Mesenchymal stem cell (in vitro differentiated cells and primary cell): ENCODE measurements at regions not wholly inside any gene's neighbourhood (a gene's known extent, or its start where the extent isn't known, plus 50 kb on each side); places are given as distances from the start of the nearest gene placed in this dataset.
A peak's percentile ranks its signal among the peaks of the same experiment; 100 is the strongest.

Experiments used
- DNase-seq: peaks from one replicate; pipeline ENCODE4 v3.0.0-alpha.2; 2013
- H2AFZ ChIP-seq: one replicate; pipeline ENCODE4 v1.6.1; 2013; ENCODE audit warnings: low read depth, mild to moderate bottlenecking, control low read depth, inconsistent platforms, low read length, moderate library complexity
- H2AK5ac ChIP-seq: 2 replicates; pipeline ENCODE4 v1.6.1; 2013; ENCODE audit warnings: low read length, moderate library complexity, mild to moderate bottlenecking, inconsistent platforms; ENCODE audit not compliant: severe bottlenecking
- H2BK120ac ChIP-seq: one replicate; pipeline ENCODE4 v1.6.1; 2013; ENCODE audit warnings: low read depth, mild to moderate bottlenecking, inconsistent platforms, low read length, moderate library complexity
- H2BK12ac ChIP-seq, 2 experiments: one replicate each; pipeline ENCODE4 v1.6.1; 2013; ENCODE audit warnings: inconsistent platforms in 2 of 2, low read length in 2 of 2, mild to moderate bottlenecking in 2 of 2, moderate library complexity in 2 of 2, control low read depth in 1 of 2
- H2BK15ac ChIP-seq: one replicate; pipeline ENCODE4 v1.6.1; 2013; ENCODE audit warnings: mild to moderate bottlenecking, low read depth, inconsistent platforms; ENCODE audit not compliant: poor library complexity, severe bottlenecking
- H2BK5ac ChIP-seq: 2 replicates; pipeline ENCODE4 v1.6.1; 2013; ENCODE audit warnings: low read depth, mild to moderate bottlenecking, low read length, control low read depth, inconsistent platforms; ENCODE audit not compliant: poor library complexity, severe bottlenecking
- H3K14ac ChIP-seq, 2 experiments: one replicate each; pipeline ENCODE4 v1.6.1; 2013; ENCODE audit warnings: inconsistent platforms in 2 of 2, low read length in 2 of 2, control low read depth in 1 of 2, mild to moderate bottlenecking in 1 of 2, moderate library complexity in 1 of 2
- H3K18ac ChIP-seq, 2 experiments: one replicate each; pipeline ENCODE4 v1.6.1; 2013; ENCODE audit warnings: inconsistent platforms in 2 of 2, low read length in 2 of 2, control low read depth in 1 of 2, low read depth in 1 of 2, mild to moderate bottlenecking in 1 of 2
- H3K23ac ChIP-seq, 2 experiments: one replicate each; pipeline ENCODE4 v1.6.1; 2013; ENCODE audit warnings: inconsistent platforms in 2 of 2, low read length in 2 of 2, mild to moderate bottlenecking in 2 of 2, moderate library complexity in 2 of 2, control low read depth in 1 of 2
- H3K27ac ChIP-seq: 2 replicates; pipeline ENCODE4 v1.5.1; 2013; ENCODE audit warnings: mild to moderate bottlenecking, moderate library complexity, low read length, control low read depth, inconsistent platforms; ENCODE audit not compliant: poor library complexity, severe bottlenecking
- H3K27me3 ChIP-seq, 2 experiments: 2 replicates each; pipeline versions ENCODE4 v1.6.1 to v1.7.0; 2013; ENCODE audit warnings: low read length in 2 of 2, mild to moderate bottlenecking in 2 of 2, moderate library complexity in 2 of 2, control low read depth in 1 of 2, inconsistent platforms in 1 of 2; ENCODE audit not compliant: control insufficient read depth in 1 of 2, insufficient read depth in 1 of 2
- H3K36me3 ChIP-seq, 2 experiments: 2 replicates each; pipeline versions ENCODE4 v1.6.1 to v1.7.0; 2013; ENCODE audit warnings: low read length in 2 of 2, control low read depth in 1 of 2, inconsistent platforms in 1 of 2, low read depth in 1 of 2, mild to moderate bottlenecking in 1 of 2; ENCODE audit not compliant: insufficient read depth in 2 of 2, control insufficient read depth in 1 of 2
- H3K4ac ChIP-seq, 2 experiments: one replicate each; pipeline ENCODE4 v1.6.1; 2013; ENCODE audit warnings: inconsistent platforms in 2 of 2, low read length in 2 of 2, mild to moderate bottlenecking in 2 of 2, moderate library complexity in 2 of 2, control low read depth in 1 of 2, low read depth in 1 of 2
- H3K4me1 ChIP-seq: 2 replicates; pipeline ENCODE4 v1.6.1; 2013; ENCODE audit warnings: low read depth, low read length, control low read depth; ENCODE audit not compliant: control insufficient read depth, insufficient read depth
- H3K4me2 ChIP-seq: 2 replicates; pipeline ENCODE4 v1.6.1; 2013; ENCODE audit warnings: low read length, mild to moderate bottlenecking, inconsistent platforms; ENCODE audit not compliant: poor library complexity, severe bottlenecking
- H3K4me3 ChIP-seq, 2 experiments: 2 replicates each; pipeline versions ENCODE4 v1.5.1 to v1.7.0; 2013; ENCODE audit warnings: low read length in 2 of 2, mild to moderate bottlenecking in 2 of 2, control low read depth in 1 of 2, low read depth in 1 of 2; ENCODE audit not compliant: insufficient read depth in 1 of 2
- H3K79me1 ChIP-seq: replicated peaks from 2 replicates; pipeline ENCODE4 v1.6.1; 2013; ENCODE audit warnings: mild to moderate bottlenecking, control low read depth, low read length, inconsistent platforms; ENCODE audit not compliant: poor library complexity, severe bottlenecking
- H3K9ac ChIP-seq: 2 replicates; pipeline ENCODE4 v1.7.0; 2013; ENCODE audit warnings: mild to moderate bottlenecking, low read length, moderate library complexity
- H3K9me3 ChIP-seq: 2 replicates; pipeline ENCODE4 v1.7.0; 2013; ENCODE audit warnings: mild to moderate bottlenecking, low read length; ENCODE audit not compliant: control insufficient read depth
- H4K8ac ChIP-seq: one replicate; pipeline ENCODE4 v1.6.1; 2013; ENCODE audit warnings: inconsistent platforms, mild to moderate bottlenecking, low read length, moderate library complexity
- H4K91ac ChIP-seq: one replicate; pipeline ENCODE4 v1.6.1; 2013; ENCODE audit warnings: mild to moderate bottlenecking, low read length, inconsistent platforms
- WGBS: methylation state at CpG from one replicate; pipeline ENCODE4 v1.1.7; 2013; ENCODE audit warnings: mixed read lengths; 5-methylcytosine and 5-hydroxymethylcytosine counted together

DNA sequence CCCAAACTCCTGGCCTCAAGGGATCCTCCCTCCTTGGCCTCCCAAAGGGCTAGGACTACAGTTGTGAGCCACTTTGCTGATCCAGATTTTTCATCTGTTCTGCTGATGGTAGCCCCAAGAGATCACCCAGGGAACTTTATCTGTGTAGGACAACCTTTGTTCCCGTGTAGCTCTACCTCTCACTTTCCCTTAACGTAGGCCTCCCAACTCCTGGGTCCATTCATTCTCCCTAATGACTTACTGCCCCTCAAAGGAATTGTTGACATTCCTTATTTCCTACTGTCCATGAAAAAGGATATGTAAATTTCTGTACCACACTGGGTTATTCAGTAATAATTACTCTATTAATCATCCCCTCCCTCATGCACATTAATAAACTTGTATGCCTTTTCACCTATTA, 51.0 kb upstream of the PHF24 start:
- 85% methylated on average over 2 of the region's 2 CpGs for whole genome bisulfite sequencing
- H3K9ac ChIP-seq = no peak overlapping the region
- no peak overlapping the region for H4K91ac ChIP-seq
- no peak overlapping the region for H3K18ac ChIP-seq
- no peaks in the 10 kb centered on the region for H3K4me1 ChIP-seq
- no peak overlapping the region for H4K8ac ChIP-seq
- no peak overlapping the region for H3K27ac ChIP-seq
- no peak overlapping the region for H2BK15ac ChIP-seq
- peaks cover 19% of the 10 kb centered on the region in 2 experiments for H3K27me3 ChIP-seq
- H2BK12ac ChIP-seq = no peak overlapping the region
- no peak overlapping the region for H2BK120ac ChIP-seq
- no peaks in the 10 kb centered on the region for H3K79me1 ChIP-seq
- no peak overlapping the region for H2AFZ ChIP-seq
- no peak overlapping the region for H2AK5ac ChIP-seq
- no peak overlapping the region for H3K23ac ChIP-seq
- H3K9me3 ChIP-seq = no peaks in the 10 kb centered on the region
- DNase-seq = no peak
- H3K4ac ChIP-seq = no peak overlapping the region
- H3K14ac ChIP-seq = no peak overlapping the region
- no peaks in the 10 kb centered on the region for H3K36me3 ChIP-seq
- no peak overlapping the region for H3K4me3 ChIP-seq
- H2BK5ac ChIP-seq = no peak overlapping the region
- H3K4me2 ChIP-seq = no peak overlapping the region

DNA sequence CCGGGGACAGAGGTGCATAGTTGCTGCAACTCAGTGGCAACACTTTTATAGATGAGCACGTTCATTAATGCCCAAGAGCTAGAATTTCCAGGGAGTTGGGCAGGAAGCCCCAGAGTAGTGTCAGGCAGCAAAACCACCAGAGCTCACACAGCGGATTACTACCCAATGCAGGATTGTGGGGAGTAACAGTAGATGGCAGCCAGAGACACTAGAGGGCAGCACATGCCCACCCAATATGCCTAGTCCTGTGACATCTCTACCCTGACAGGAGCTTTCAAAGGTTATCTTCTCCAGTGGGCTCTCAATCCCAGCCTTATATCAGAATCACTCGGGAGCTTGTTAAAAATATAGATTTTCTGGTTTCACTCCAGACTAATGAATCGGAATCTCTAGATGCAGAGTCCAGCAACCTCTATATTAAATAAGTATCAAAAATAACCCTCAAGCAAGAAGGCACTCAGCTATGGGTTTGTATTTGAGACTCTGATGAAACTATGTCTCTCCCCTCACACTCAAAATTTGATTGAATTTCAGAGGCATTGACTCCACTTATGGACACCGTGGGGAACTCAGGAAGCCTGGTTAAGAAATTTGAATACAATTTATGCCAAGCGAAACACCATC, 58.4 kb upstream of the PHF24 start:
- Histone ChIP-seq H3K14ac (no peak overlapping the region), H3K4me1 (no peaks in the 10 kb centered on the region), H2AFZ (no peak overlapping the region), H2BK15ac (no peak overlapping the region), H3K23ac (no peak overlapping the region), H2BK12ac (no peak overlapping the region), H4K8ac (no peak overlapping the region), H3K4me3 (no peak overlapping the region), H3K4me2 (no peak overlapping the region), H4K91ac (no peak overlapping the region), H3K79me1 (no peaks in the 10 kb centered on the region), H3K9me3 (no peaks in the 10 kb centered on the region), H3K4ac (no peak overlapping the region), H3K27ac (no peak overlapping the region), H3K27me3 (peaks cover 28 to 47% of the 10 kb centered on the region in 2 experiments), H2BK120ac (no peak overlapping the region), H2AK5ac (no peak overlapping the region), H3K18ac (no peak overlapping the region), H3K9ac (no peak overlapping the region), H2BK5ac (no peak overlapping the region), H3K36me3 (no peaks in the 10 kb centered on the region)
- DNase-seq = peak; percentile 77
- 30% methylated on average over 6 of the region's 7 CpGs for WGBS

GRCh38 chr9:34898846-34899245, 59.2 kb upstream of the PHF24 start:
- no peak overlapping the region for H2AK5ac ChIP-seq
- H4K91ac ChIP-seq = no peak overlapping the region
- H2BK5ac ChIP-seq = no peak overlapping the region
- H2BK120ac ChIP-seq = no peak overlapping the region
- H3K9me3 ChIP-seq = no peaks in the 10 kb centered on the region
- DNase-seq = no peak
- H3K27me3 ChIP-seq = peaks cover 36 to 55% of the 10 kb centered on the region in 2 experiments
- H3K4ac ChIP-seq = no peak overlapping the region
- H3K4me1 ChIP-seq = no peaks in the 10 kb centered on the region
- WGBS = 54% methylated on average over 8 of the region's 8 CpGs
- no peak overlapping the region for H3K14ac ChIP-seq
- no peaks in the 10 kb centered on the region for H3K36me3 ChIP-seq
- no peak overlapping the region for H3K9ac ChIP-seq
- peak overlapping the region in 1 of 2 experiments; percentile 59 for H3K23ac ChIP-seq
- no peak overlapping the region for H2BK15ac ChIP-seq
- no peak overlapping the region for H2AFZ ChIP-seq
- no peak overlapping the region for H3K4me2 ChIP-seq
- no peak overlapping the region for H2BK12ac ChIP-seq
- no peak overlapping the region for H3K27ac ChIP-seq
- H3K79me1 ChIP-seq = no peaks in the 10 kb centered on the region
- no peak overlapping the region for H4K8ac ChIP-seq
- H3K4me3 ChIP-seq = no peak overlapping the region
- H3K18ac ChIP-seq = no peak overlapping the region

DNA sequence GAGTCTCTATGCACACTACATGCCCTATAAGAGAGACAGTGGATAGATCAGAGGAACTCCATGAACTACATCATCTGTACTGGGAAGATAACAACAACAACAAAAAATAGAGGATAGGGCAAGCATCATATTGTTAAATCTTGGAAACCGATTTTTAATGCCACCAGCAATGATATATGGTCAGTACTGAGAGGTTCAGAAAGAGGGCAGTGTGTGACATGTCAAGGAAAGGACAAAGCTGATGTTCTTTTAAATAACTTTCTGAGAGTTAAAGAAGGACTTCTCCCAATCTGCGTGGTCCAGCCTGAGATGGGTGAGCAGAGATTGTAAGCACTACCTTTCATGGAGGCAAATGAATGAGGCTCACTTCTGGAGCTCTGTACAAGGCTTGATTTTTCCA, 62.0 kb upstream of the PHF24 start:
- Histone ChIP-seq H3K23ac (no peak overlapping the region), H2AFZ (no peak overlapping the region), H3K27me3 (peaks cover 61 to 70% of the 10 kb centered on the region in 2 experiments), H3K27ac (no peak overlapping the region), H2AK5ac (no peak overlapping the region), H3K18ac (no peak overlapping the region), H3K14ac (no peak overlapping the region), H3K36me3 (no peaks in the 10 kb centered on the region), H3K4me1 (no peaks in the 10 kb centered on the region), H3K4me2 (no peak overlapping the region), H2BK120ac (no peak overlapping the region), H2BK15ac (no peak overlapping the region), H2BK5ac (no peak overlapping the region), H3K9me3 (no peaks in the 10 kb centered on the region), H3K4ac (no peak overlapping the region), H3K79me1 (no peaks in the 10 kb centered on the region), H3K4me3 (no peak overlapping the region), H4K91ac (no peak overlapping the region), H4K8ac (no peak overlapping the region), H3K9ac (no peak overlapping the region), H2BK12ac (no peak overlapping the region)
- 59% methylated on average over 2 of the region's 2 CpGs for WGBS
- no peak for DNase-seq
